GM21528 (cell line): ENCODE measurements at regions not wholly inside any gene's neighbourhood (a gene's known extent, or its start where the extent isn't known, plus 50 kb on each side); places are given as distances from the start of the nearest gene placed in this dataset.
A peak's percentile ranks its signal among the peaks of the same experiment; 100 is the strongest.
"Not testable (repeated sequence)": the region's sequence is repeated elsewhere in the genome, so short reads cannot be mapped to it uniquely, and the experiment has no call there.

ENCODE experiments used
- ATAC-seq: cut with Tn5 transposase; IDR thresholded peaks from one replicate; pipeline ENCODE4 v1.9.1; 2021; ENCODE audit warnings: mild to moderate bottlenecking, moderate library complexity; ENCODE audit not compliant: unreplicated experiment, low FRiP score

- no peak for ATAC-seq
These were observed 147.5 kb downstream of the THBS2 start for GRCh38 chr6:169106176-169106575.

DNA sequence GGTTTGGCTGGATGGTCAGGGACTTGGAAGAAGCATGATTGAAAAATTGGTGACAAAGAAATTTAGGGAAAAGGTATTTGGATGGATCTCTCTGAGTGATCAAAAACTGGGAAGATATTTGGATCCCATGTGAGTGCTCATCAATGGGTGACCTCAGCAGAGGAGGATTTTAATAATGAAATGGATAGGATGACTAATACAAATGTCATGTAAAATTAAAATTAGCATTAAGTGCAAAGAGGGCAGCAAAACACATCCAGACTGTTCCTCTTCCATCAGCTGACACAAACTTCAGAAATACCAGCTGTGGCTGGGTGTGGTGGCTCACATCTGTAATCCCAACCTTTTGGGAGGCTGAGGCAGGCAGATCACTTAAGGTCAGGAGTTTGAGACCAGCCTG, 151.7 kb downstream of the THBS2 start:
- ATAC-seq: no peak

- ATAC-seq: no peak
These were observed 152.4 kb downstream of the THBS2 start for GRCh38 chr6:169101036-169101805.

DNA sequence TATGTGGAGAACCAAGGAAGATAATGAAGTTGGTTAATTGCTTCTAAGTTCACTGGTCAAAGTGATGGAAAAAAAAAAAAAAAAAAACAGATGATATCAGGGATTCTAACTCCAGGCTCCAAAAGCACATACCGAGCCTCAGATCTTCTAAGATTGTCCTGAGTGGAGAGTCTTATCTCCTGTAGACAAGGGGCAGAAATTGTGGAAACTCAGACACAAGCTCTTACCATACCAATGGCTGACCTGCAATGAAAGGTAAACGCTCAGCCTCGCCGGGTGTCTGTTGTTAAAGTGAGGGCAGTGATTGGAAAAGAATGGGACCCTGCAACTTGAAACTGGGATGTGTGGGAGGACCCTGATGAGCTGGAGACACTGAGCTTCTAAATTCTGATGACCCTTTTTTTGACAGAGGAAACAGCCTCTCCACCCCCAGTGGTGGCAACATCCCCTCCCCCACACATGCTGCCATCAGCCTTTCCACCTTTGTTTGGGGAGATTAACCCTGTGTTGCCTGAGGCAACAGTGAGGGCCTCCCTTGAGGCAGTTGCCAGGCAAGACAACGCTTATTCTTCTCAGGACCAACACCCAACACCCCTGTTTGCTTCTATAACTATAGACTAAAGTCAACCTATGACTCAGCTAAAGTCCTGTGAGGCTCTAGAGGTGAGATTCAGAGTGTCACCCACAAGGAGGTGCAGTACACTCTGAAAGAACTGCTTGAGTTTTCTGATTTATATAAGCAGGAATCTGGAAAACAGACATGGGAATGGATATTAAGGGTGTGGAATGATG, 154.0 kb downstream of the THBS2 start:
- no peak for ATAC-seq

DNA sequence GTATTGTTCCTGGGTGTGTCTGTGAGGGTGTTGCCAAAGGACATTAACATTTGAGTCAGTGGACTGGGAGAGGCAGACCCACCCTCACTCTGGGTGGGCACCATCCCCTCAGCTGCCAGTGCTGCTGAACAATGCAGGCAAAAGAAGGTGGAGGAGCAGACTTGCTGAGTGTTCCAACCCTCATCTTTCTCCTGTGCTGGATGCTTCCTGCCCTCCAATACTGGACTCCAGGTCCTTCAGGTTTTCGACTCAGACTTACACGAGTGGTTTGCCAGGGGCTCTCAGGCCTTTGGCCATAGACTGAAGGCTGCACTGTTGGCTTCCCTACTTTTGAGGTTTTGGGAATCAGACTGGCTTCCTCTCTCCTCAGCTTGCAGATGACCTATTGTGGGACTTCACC, 155.0 kb downstream of the THBS2 start:
- not testable (repeated sequence) for ATAC-seq

- no peak for ATAC-seq
These were observed 155.5 kb downstream of the THBS2 start for GRCh38 chr6:169098116-169098515.

DNA sequence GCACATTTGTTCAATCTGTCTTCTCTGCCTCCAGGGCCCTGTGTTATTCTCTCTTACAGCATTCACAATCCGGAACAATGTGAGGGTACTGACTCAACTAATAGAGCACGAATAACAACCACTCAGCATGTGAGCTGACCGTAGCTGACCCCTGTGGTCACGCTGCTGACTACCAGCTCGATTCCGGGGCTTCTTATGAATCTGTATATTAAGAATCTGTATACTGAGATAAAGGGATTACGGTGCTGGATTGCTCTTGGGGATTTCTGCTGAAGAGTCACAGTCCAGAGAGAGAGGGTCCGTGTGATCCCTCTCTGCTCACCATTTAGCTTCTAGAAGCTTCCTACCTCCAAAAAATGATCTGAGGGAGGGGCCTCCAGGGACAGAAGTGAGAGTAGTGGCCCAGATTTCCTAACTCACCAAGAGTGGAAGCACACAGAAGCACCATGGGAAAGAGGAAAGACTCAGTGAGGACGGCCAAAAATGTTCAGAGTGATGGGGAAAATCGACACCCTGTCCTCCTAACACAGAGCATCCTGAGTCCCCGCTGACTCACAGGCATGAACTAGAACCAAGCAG, 156.2 kb downstream of the THBS2 start:
- ATAC-seq: no peak

DNA sequence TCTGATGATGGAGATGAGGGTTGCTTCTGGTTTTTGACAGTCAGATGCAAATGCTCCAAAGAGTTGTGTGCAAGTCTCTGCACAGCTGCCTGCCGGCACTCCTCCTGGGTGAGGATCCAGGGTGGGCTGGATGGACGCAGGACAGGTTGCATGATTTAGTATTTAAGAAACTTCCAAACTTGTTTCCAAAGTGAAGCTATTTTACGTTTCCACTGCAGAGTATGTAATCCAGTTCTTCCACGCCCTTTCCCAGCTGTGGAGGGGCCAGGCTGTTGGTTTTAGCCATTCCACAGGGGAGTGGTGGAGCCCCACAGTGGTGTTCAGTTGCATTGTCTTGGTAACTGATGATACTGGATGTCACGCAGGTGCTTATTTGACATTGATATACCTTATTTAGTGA, 157.3 kb downstream of the THBS2 start:
- ATAC-seq: no peak

DNA sequence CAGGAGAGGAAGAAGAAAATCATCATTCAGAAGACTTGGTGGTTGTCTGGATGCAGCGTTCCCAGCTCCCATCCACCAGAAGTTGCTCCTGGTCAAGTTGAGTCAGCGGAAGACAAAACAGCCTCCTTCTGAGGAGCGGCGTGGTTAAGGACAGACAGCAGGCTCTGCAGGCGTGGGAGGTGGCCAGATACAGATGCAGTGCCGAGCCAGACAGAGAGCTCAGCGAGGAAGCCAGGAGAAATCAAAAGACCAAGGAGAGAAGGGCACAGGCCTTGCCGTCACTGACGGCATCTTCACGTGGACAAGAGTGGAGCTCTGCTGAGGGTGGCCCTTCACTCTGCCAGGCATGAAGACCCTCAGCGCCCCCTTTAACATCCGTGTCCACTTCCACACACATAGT, 158.5 kb downstream of the THBS2 start:
- ATAC-seq: no peak

DNA sequence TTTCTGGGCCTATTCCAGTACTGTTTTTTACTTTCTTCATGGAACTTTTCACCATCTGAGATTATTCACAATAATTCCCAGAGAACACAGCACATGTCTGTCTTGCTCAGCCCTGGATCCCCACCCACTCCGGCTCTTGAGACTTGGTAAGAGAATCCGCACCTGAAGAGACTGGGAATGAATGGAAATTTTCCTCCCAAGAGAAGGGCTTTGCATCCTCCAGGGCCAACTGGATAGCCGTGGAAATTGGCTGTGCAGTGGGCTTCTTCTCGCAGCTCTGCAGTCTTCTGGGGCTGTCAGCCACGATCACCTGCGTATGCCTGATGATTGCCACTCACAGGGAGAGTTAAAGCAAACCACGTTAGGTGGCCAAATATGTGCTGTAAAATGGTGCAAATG, 159.1 kb downstream of the THBS2 start:
- no peak for ATAC-seq

DNA sequence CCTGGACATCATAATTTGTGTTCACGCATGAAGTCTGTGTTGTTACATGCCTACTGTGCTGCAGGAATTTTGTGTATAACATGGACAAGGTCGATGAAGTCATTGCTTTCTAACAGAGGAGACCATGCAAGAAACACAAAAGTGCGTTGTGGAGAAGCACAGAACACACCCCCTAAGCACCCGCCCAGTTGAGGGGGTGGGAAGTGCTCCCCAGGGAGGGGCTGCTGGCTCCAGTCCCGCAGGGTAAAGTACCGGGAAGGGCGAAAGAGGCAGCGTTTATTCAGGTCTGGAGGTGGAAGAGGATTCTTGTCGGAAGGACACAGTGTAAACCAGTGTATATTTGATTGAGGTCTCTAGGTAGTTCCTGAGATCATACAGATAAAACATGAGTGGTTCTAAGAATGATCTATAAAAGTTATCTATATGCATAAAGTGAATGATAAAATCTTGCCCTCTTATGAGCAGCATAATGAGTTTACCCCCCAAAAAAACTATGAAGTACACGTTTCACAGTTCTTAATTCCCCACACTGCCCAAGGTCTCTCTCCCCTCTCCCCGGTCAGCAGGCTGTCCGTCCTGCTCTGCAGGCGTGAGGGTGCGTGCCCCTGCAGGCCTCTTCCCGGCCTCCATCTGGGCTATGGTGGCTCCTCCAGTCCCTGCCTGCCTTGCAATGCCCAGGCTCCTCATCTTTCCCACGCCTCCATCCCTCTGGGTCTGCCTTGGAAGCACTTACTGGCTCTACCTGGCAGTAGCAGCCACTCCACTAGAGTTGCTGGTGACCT, 159.7 kb downstream of the THBS2 start:
- no peak for ATAC-seq

GRCh38 chr6:169093066-169093723, 160.5 kb downstream of the THBS2 start:
- no peak for ATAC-seq

GRCh38 chr6:169092375-169092774, 161.3 kb downstream of the THBS2 start:
- peak; percentile 91 for ATAC-seq

GRCh38 chr6:169090514-169091127, 163.0 kb downstream of the THBS2 start:
- not testable (repeated sequence) for ATAC-seq

DNA sequence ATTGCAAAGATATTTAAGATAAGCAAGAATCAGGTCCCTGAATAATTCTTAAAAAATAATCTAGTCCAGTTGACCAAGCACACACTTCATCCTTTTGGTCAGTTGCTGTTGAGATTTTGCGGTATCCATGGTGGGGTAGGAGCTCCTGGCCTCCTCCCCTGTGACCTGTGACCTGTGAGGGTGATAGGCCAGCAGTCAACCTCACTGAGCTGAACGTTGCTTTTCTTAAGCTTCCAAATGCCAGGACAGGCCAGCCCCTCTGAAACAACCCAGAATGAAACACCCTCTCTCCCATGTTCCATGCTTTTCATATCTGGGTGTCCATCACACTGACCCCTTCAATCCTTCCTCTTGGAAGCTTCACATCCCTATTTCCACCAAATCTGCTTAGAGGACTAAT, 164.9 kb downstream of the THBS2 start:
- ATAC-seq: no peak

DNA sequence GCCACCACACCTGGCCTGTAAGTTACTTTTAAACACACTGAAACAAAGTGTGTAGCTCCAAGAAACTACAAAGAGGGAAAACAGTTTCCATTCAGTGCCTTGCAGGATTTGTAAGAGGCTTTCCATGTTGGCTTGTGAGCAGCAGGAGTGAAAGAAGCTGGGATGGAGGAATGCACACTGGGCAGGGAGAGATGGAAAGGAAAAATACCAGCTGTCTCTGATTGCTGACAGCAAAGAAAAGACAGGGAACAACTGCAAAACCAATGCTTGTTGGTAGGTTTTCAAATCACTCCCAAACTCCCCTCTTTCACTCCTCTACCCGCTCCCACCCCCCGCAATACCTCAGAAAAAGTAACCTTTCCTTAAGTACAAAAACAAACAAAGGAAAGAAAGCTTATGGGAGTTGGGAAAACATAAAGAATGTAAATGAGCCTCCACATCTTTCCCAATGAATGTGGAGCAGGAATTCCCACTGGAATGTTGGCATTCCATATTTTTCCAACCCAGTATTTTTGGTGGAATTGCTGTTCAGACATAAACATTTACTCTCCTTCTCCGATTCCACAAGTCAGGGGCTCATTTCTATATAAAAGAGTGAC, 166.1 kb downstream of the THBS2 start:
- no peak for ATAC-seq

DNA sequence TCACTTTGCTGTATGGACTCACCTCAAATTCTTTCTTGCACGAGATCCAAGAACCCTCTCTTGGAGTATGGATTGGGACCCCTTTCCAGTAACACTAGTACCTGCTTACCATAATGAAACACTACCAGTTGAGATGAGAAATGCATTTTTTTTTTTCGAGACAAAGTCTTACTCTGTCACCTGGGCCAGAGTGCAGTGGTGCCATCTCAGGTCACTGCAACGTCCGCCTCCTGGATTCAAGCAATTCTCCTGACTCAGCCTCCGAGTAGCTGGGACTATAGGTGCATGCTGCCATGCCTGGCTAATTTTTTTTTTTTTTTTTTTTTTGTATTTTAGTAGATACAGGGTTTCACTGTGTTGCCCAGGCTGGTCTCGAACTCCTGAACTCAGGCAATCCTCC, 167.0 kb downstream of the THBS2 start:
- ATAC-seq: not testable (repeated sequence)

- no peak for ATAC-seq
These were observed 167.6 kb downstream of the THBS2 start for GRCh38 chr6:169086020-169086419.

- no peak for ATAC-seq
These were observed 168.2 kb downstream of the THBS2 start for GRCh38 chr6:169085466-169085865.
